HCT116 (cell line): ENCODE measurements at regions not wholly inside any gene's neighbourhood (a gene's known extent, or its start where the extent isn't known, plus 50 kb on each side); places are given as distances from the start of the nearest gene placed in this dataset.

Experiments used
- ATAC-seq: fragments of 200-7000 bp; cut with Tn5 transposase; 2 replicates; pipeline ENCODE4 v1.9.1; 2020; ENCODE audit warnings: mild to moderate bottlenecking, moderate library complexity
- BruUV-seq: library from RNA; stranded (reverse); fragments of 400-500 nt; replicated peaks from 2 replicates; lab custom pipeline; 2021; lab: Mats Ljungman, UMichigan
- CTCF ChIA-PET: fragments of 300-600 bp; sonication (Branson Sonifier 250); formaldehyde crosslinking; loops from one replicate; lab custom pipeline; 2021; ENCODE audit warnings: antibody characterized with exemption; lab: Charles Lee
- POLR2A ChIA-PET: fragments of 300-600, 350-600 bp; sonication (Branson Sonifier 250); formaldehyde crosslinking; loops from one replicate; lab custom pipeline; 2021; ENCODE audit warnings: antibody characterized with exemption; lab: Charles Lee
- RAD21 ChIA-PET, 2 experiments: fragments of 300-600 bp; sonication (Branson Sonifier 250); formaldehyde crosslinking; loops; one replicate each; lab custom pipeline; 2023; ENCODE audit warnings: low total read pairs in 2 of 2; ENCODE audit not compliant: uncharacterized antibody in 2 of 2, unreplicated experiment in 2 of 2, low non-redundant PET in 1 of 2; lab: Charles Lee
- DNase-seq: peaks from one replicate; pipeline ENCODE4 v3.0.0-alpha.2; 2010; ENCODE audit warnings: low read depth, low spot score
- H2AFZ ChIP-seq: fragments of 200-600 bp; shearing (Covaris generic), sonication (generic); 2 replicates; pipeline ENCODE4 v1.6.1; 2017; ENCODE audit warnings: low read depth, mixed run types, mixed read lengths, antibody characterized with exemption, low read length; ENCODE audit not compliant: poor library complexity, severe bottlenecking
- H3K27ac ChIP-seq: 2 replicates; pipeline ENCODE4 v1.5.1; 2012; ENCODE audit warnings: low read depth, low read length
- H3K27me3 ChIP-seq: fragments of 200-600 bp; sonication (generic); 2 replicates; pipeline ENCODE4 v1.6.1; 2016; ENCODE audit warnings: mixed run types, low read length, mixed read lengths; ENCODE audit not compliant: insufficient read depth
- H3K36me3 ChIP-seq, 2 experiments: fragments of 200-500 bp in 1 of 2; fragments of 200-600 bp in 1 of 2; sonication (Bioruptor generic) in 1 of 2; sonication (generic) in 1 of 2; 2 replicates each; pipeline versions ENCODE4 v1.5.1 to v1.6.1; 2014 to 2016; ENCODE audit warnings: low read length in 2 of 2, inconsistent platforms in 1 of 2, mixed read lengths in 1 of 2, mixed run types in 1 of 2; ENCODE audit not compliant: insufficient read depth in 2 of 2, control insufficient read depth in 1 of 2
- H3K4me1 ChIP-seq, 2 experiments: fragments of 200-600 bp in 1 of 2; sonication (generic) in 1 of 2; 2 replicates each; pipeline versions ENCODE4 v1.5.1 to v1.6.1; 2012 to 2017; ENCODE audit warnings: low read length in 2 of 2, inconsistent platforms in 1 of 2, mild to moderate bottlenecking in 1 of 2, mixed read lengths in 1 of 2, mixed run types in 1 of 2, moderate library complexity in 1 of 2; ENCODE audit not compliant: insufficient read depth in 2 of 2, control insufficient read depth in 1 of 2
- H3K4me2 ChIP-seq: fragments of 200-600 bp; sonication (generic); 2 replicates; pipeline ENCODE4 v1.6.1; 2017; ENCODE audit warnings: mixed run types, low read length, mixed read lengths
- H3K4me3 ChIP-seq, 2 experiments: fragments of 200-600 bp in 1 of 2; sonication (generic) in 1 of 2; replicated peaks in 1 of 2; 2 replicates each; pipeline ENCODE4 v1.5.1; 2011 to 2016; ENCODE audit warnings: low read length in 2 of 2, control low read depth in 1 of 2, low read depth in 1 of 2, mild to moderate bottlenecking in 1 of 2, mixed read lengths in 1 of 2, mixed run types in 1 of 2
- H3K79me2 ChIP-seq: fragments of 200-600 bp; sonication (generic); 2 replicates; pipeline ENCODE4 v1.6.1; 2017; ENCODE audit warnings: mild to moderate bottlenecking, mixed run types, low read length, moderate library complexity, mixed read lengths; ENCODE audit not compliant: insufficient read depth
- H3K9ac ChIP-seq: fragments of 200-600 bp; sonication (generic); 2 replicates; pipeline ENCODE4 v1.6.1; 2016; ENCODE audit warnings: low read length, mixed read lengths
- H3K9me2 ChIP-seq: fragments of 200-600 bp; sonication (generic), shearing (Covaris generic); 2 replicates; pipeline ENCODE4 v1.6.1; 2017; ENCODE audit warnings: mixed run types, mild to moderate bottlenecking, moderate library complexity; ENCODE audit not compliant: insufficient read depth
- H3K9me3 ChIP-seq, 2 experiments: fragments of 200-500 bp in 1 of 2; fragments of 200-600 bp in 1 of 2; sonication (Bioruptor generic) in 1 of 2; sonication (generic) in 1 of 2; 2 replicates each; pipeline ENCODE4 v1.6.1; 2014 to 2017; ENCODE audit warnings: low read length in 2 of 2, mixed read lengths in 2 of 2, inconsistent platforms in 1 of 2, low read depth in 1 of 2, mild to moderate bottlenecking in 1 of 2, mixed run types in 1 of 2, moderate library complexity in 1 of 2; ENCODE audit not compliant: control insufficient read depth in 1 of 2, insufficient read depth in 1 of 2
- H4K20me1 ChIP-seq: fragments of 200-600 bp; sonication (generic), shearing (Covaris generic); 2 replicates; pipeline ENCODE4 v1.6.1; 2017; ENCODE audit warnings: mixed run types, mild to moderate bottlenecking, moderate library complexity; ENCODE audit not compliant: insufficient read depth
- ELF1 ChIP-seq: IDR thresholded peaks from 2 replicates; pipeline ENCODE4 v1.6.1; 2012; ENCODE audit warnings: low read depth, borderline replicate concordance
- POLR2AphosphoS5 ChIP-seq: IDR thresholded peaks from 2 replicates; pipeline ENCODE4 v1.6.1; 2011; ENCODE audit warnings: mild to moderate bottlenecking, low read depth, low read length, moderate library complexity
- RAD21 ChIP-seq: IDR thresholded peaks from 2 replicates; pipeline ENCODE4 v1.6.1; 2012; ENCODE audit warnings: low read depth, mild to moderate bottlenecking
- SIN3A ChIP-seq: IDR thresholded peaks from 2 replicates; pipeline ENCODE4 v1.6.1; 2012; ENCODE audit warnings: low read depth
- intact Hi-C: fragments of 100-400 bp; cut with micrococcal nuclease; formaldehyde crosslinking; loops from 2 replicates; pipeline ENCODE4 v1.10.0; 2022
- TF ChIP-seq, protein P1 (sequence below), 3 experiments: fragments of 200-600 bp in 1 of 3; sonication (generic) in 1 of 3; IDR thresholded peaks in 2 of 3; conservative IDR thresholded peaks in 1 of 3; 2 replicates each; pipeline ENCODE4 v1.5.1; 2012 to 2017; ENCODE audit warnings: low read depth in 2 of 3, low read length in 2 of 3, antibody characterized with exemption in 1 of 3, borderline replicate concordance in 1 of 3, control low read depth in 1 of 3, mild to moderate bottlenecking in 1 of 3, mixed read lengths in 1 of 3, mixed run types in 1 of 3, moderate library complexity in 1 of 3; ENCODE audit not compliant: insufficient read depth in 1 of 3

DNA sequence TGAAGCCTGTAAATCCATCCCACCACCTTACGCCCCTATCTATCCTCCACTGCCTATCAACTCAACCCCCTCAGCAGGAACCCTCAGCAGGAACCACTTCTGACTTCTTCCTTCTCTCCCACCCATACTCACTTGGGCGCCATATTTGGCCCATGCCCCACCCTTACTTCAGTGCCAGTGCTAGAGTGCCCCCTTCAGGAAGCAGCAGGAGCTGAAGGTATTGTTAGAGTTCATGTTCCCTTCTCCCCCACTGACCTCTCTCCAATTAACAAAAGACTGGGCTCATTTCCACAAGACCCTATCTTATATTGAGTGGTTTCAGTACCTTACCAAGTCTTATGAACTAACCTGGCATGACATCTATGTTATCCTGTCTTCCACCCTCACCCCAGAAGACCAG lies 363.1 kb upstream of the SLIT2 start:
- H3K27ac ChIP-seq, result no peak overlapping the region
- no peaks in the 10 kb centered on the region for H3K9me3 ChIP-seq
- intact Hi-C loops, result no loop called here
- no peaks in the 10 kb centered on the region for H3K9me2 ChIP-seq
- H3K36me3 ChIP-seq, result no peaks in the 10 kb centered on the region
- no peaks in the 10 kb centered on the region for H3K4me1 ChIP-seq
- no peak for DNase-seq
- no peak overlapping the region for H3K4me3 ChIP-seq
- H3K79me2 ChIP-seq, result no peaks in the 10 kb centered on the region
- ATAC-seq, result no peak
- no peak overlapping the region for H2AFZ ChIP-seq
- H3K4me2 ChIP-seq, result no peak overlapping the region
- no peaks in the 10 kb centered on the region for H4K20me1 ChIP-seq
- H3K27me3 ChIP-seq, result no peaks in the 10 kb centered on the region
- BruUV-seq, result no TSS peak
- ChIA-PET CTCF (no interaction called here), RAD21 (no interaction called here), POLR2A (no interaction called here)
- H3K9ac ChIP-seq, result no peak overlapping the region
- TF ChIP-seq, protein P1, sequence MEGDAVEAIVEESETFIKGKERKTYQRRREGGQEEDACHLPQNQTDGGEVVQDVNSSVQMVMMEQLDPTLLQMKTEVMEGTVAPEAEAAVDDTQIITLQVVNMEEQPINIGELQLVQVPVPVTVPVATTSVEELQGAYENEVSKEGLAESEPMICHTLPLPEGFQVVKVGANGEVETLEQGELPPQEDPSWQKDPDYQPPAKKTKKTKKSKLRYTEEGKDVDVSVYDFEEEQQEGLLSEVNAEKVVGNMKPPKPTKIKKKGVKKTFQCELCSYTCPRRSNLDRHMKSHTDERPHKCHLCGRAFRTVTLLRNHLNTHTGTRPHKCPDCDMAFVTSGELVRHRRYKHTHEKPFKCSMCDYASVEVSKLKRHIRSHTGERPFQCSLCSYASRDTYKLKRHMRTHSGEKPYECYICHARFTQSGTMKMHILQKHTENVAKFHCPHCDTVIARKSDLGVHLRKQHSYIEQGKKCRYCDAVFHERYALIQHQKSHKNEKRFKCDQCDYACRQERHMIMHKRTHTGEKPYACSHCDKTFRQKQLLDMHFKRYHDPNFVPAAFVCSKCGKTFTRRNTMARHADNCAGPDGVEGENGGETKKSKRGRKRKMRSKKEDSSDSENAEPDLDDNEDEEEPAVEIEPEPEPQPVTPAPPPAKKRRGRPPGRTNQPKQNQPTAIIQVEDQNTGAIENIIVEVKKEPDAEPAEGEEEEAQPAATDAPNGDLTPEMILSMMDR (IDR thresholded peaks at IDR 0.05 in 2 of 3, conservative IDR thresholded peaks at IDR 0.05 in 1 of 3; ENCODE audit: borderline replicate concordance in 1 of 3, insufficient read depth in 1 of 3, low read depth in 2 of 3, low read length in 2 of 3), result peak in 2 of 3 experiments; percentile 38 to 43; a peak in 4 of 6 replicates
- TF ChIP-seq SIN3A (no peak), POLR2AphosphoS5 (no peak), RAD21 (peak; percentile 48)

DNA sequence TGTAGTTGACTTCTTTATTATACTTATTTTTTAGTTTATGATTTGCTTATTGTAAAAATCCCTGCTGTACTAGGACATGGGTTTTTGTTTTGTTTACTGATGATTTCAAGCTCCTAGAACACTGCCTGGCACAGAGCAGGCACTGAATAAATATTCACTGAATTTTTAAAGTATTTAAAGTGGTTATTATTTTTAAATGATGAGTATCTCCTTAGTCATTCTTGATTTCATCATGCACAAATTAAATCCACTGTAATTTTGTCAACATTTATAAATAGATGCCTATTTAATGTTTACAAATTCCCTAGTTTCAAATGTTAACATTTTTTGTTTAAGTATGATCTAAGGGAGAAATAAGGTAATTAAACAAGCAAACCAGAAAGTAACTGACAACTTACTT lies 367.9 kb upstream of the SLIT2 start:
- H4K20me1 ChIP-seq, result no peaks in the 10 kb centered on the region
- no peaks in the 10 kb centered on the region for H3K9me3 ChIP-seq
- no peak overlapping the region for H3K4me2 ChIP-seq
- intact Hi-C loops, result no loop called here
- TF ChIP-seq ELF1, result no peak
- no peak overlapping the region for H3K9ac ChIP-seq
- no peaks in the 10 kb centered on the region for H3K4me1 ChIP-seq
- H2AFZ ChIP-seq, result no peak overlapping the region
- no peaks in the 10 kb centered on the region for H3K36me3 ChIP-seq
- ChIA-PET CTCF (no interaction called here), POLR2A (no interaction called here), RAD21 (no interaction called here)
- BruUV-seq, result no TSS peak
- no peak overlapping the region for H3K4me3 ChIP-seq
- no peaks in the 10 kb centered on the region for H3K79me2 ChIP-seq
- no peak overlapping the region for H3K27ac ChIP-seq
- H3K27me3 ChIP-seq, result no peaks in the 10 kb centered on the region
- H3K9me2 ChIP-seq, result no peaks in the 10 kb centered on the region
- ATAC-seq (no peak), DNase-seq (no peak)
